HG02938 (cell line): ENCODE measurements at regions not wholly inside any gene's neighbourhood (a gene's known extent, or its start where the extent isn't known, plus 50 kb on each side); places are given as distances from the start of the nearest gene placed in this dataset.
A peak's percentile ranks its signal among the peaks of the same experiment; 100 is the strongest.
"Not testable (repeated sequence)": the region's sequence is repeated elsewhere in the genome, so short reads cannot be mapped to it uniquely, and the experiment has no call there.

Source experiments
- ATAC-seq: cut with Tn5 transposase; IDR thresholded peaks from one replicate; pipeline ENCODE4 v1.9.1; 2021; ENCODE audit warnings: mild to moderate bottlenecking, moderate library complexity; ENCODE audit not compliant: unreplicated experiment

DNA sequence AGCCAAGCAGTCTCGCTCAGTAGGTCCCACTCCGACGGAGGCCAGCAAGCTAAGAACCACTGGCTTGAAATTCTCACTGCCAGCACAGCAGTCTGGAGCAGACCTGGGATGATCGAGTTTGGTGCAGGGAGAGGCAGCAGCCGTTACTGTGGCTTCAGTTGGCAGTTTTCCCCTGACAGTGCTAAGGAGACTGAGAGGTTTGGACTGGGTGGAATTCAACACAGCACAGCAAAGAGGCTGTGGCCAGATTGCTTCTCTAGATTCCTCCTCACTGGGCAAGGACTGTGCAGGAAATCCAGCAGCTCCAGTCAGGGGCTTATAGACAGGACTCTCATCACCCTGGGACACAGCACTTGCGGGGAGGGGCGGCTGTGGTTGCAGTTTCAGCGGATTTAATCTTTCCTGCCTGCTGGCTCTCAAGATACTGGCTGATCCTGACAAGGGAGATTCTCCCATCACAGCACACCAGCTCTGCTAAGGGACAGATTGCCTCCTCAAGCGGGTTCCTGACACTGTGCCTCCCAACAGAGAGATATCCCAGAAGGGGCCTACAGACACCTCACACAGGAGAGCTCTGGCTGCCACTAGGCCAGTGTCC lies 122.1 kb downstream of the YIPF5 start:
- no peak for ATAC-seq

DNA sequence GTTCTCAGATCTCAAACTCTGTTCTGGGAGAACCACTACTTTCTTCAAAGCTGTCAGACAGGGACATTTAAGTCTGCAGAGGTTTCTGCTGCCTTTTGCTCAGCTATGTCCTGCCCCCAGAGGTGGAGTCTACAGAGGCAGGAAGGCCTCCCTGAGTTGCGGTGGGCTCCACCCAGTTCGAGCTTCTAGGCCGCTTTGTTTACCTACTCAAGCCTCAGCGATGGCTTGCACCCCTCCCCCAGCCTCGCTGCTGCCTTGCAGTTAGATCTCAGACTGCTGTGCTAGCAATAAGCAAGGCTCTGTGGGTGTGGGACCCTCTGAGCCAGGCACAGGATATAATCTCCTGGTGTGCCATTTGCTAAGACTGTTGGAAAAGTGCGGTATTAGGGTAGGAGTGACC lies 115.1 kb downstream of the YIPF5 start:
- ATAC-seq = not testable (repeated sequence)

DNA sequence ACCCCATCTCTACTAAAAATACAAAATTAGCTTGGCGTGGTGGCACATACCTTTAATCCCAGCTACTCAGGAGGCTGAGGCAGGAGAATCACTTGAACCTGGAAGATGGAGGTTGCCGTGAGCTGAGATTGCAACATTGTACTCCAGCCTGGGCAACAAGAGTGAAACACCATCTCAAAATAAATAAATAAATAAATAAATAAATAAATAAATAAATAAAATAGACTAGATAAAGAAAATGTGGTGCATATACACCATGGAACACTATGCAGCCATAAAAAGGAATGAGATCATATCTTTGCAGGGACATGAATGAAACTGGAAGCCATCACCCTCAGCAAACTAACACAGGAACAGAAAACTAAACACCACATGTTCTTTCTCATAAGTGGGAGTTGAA lies 110.4 kb downstream of the YIPF5 start:
- ATAC-seq = not testable (repeated sequence)

DNA sequence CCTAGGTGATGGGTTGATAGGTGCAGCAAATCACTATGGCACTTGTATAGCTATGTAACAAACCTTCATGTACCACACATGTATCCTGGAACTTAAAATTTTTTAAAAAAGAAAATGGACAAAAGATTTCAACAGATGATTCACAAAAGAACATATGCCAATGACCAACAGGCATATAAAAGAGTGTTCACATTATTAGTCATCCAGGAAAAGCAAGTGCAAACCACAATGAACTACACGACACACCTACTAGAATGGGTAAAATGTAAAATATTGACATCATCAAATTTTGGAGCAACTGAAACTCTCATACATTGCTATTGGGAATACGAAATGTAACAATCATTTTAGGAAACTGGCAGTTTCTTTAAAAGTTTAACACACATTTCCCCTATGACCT lies 109.9 kb downstream of the YIPF5 start:
- no peak for ATAC-seq

DNA sequence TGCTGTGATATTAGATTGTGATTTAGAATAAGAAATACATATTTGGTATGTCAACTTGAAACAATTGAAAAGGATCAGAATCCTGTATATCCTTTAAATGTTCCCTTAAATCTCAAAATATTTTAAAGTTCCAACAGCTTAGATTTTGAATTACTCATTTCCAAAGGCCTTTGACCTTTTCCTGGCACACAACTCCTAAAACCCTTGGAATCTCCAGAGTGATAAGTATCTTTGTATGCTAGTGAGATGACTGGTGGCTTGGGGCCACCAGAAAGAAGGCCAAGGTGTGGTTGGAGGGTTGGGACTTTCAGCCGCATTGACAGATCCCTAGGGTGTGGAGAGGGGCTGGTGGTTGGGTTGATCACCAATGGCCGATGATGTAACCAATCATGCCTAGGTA lies 104.7 kb downstream of the YIPF5 start:
- ATAC-seq = no peak

DNA sequence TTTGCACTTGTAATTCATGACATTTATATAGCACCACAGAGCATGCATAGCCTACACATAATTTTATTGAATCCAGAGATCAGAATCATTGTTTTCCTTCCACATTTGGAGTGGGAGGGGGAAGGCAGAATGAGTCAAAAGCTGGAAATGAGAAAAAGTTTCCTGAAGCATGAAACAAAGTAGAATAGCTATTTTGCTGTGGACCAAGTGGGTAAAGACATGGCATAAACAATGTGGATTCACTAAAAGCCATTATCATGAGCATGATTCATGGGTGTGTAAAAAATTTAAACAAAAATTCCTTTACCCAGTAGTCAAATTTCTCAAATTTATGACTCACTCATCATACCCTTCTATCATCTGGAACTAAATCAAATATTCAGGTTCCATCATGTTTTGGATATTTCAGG lies 97.9 kb downstream of the YIPF5 start:
- no peak for ATAC-seq

DNA sequence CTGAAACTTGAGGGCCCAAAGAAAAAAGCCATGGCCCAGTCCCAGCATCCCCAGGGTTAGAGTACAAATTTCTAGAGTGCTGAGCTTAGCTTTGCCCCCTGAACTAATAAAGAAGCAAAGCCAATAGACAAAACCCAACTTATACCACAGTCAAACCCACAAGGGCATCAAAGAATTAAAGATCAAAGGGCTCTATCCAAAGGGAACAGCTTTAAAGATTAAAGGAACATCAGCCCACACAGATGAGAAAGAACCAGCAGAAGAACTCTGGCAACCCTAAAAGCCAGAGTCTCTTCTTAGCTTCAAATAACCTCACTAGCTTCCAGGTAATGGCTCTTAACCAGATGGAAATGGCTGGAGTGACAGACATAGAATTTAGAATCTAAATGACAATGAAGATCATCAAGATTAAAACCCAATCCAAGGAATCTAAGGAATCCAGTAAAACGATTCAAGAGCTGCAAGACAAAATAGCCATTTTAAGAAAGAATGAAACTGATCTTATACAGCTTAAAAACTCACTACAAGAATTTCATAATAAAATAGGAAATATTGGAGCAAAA lies 93.9 kb downstream of the YIPF5 start:
- ATAC-seq = no peak

DNA sequence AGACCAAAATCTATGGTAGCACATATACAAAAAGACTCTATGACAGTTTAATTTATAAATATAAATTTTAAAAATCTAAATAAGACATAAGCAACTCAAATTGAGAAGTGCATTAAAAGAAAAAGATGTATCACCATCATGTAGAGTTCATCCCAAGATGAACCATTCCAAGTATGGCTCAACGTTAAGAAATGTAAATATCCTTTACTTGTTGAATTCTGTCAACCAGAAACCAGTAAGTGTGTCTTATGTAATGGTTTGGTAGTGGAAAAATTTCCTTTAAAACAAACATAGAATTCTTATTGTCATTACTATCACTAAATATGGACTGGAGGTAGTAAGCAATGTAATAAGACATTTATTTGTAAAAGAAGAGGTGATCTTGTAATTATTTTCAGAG lies 87.3 kb downstream of the YIPF5 start:
- ATAC-seq = no peak

DNA sequence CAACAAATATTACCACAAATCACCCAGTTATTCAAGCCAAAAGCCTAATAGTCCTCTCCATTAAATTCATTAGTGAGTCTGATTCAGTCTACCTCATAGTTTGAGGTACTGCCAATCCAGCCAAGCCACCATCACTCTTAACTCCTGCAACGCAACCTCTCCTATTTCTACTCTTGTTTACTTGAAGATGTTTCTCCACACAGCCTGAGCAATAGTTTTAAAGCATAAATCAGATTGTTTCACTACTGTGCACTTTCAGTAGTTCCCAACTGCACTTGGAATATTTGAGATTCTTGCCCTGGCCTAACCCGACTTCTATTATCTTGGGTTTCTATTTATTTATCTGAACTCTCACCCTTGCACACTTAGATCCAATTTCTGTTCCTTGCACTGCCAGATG lies 85.5 kb downstream of the YIPF5 start:
- no peak for ATAC-seq

DNA sequence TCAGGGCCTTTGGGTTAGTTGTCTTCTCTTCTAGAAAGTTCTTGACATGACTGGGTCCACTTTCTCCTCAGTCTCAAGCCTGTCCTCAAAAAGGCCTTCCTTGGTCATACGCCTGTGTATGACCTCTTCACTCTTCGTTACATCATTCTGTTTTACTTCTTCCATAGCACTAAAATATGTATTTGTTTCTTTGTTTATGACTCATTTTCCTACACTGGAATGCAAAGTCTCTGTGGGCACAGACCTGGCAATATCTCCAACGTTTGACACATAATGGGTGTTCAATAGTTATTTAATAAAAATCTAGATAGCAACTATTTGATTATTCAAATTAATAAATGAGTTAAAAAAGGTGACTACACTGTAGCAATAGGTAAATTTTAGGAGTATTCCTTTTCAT lies 85.1 kb downstream of the YIPF5 start:
- ATAC-seq = no peak

DNA sequence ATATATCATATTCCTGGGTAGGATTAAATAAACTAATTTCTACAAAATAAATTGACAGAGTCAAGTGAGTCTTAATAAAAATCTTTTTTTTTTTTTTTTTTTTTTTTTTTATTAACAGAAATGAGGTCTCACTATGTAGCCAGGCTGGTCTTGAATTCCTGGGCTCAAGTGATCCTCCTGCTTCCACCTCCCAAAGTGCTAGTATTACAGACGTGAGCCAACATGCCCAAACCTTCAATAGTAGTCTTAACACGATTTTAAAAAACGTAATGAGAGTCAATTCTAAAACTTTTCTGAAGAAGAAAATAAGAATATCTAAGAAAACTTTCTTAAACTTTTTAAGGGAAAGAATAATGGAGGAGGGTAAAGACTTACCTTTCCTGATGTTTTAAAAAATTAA lies 84.2 kb downstream of the YIPF5 start:
- no peak for ATAC-seq

DNA sequence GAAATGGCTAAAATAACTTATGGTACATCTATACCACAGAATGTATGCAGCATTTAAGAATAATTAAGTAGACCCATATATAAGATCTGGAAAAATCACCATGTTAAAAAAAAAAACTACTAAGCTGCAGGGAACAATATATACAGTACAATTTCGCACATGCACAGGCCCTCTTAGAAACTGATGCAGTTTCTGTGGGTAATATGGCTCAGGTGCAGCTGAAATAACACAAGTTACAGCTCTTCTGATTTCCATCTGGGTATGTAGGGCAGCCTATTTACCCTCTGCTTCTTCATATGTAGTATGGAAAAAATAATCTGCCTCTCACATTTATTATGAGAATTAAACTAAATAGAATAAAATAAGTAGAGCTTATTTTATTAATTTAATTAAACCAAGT lies 82.9 kb downstream of the YIPF5 start:
- no peak for ATAC-seq

DNA sequence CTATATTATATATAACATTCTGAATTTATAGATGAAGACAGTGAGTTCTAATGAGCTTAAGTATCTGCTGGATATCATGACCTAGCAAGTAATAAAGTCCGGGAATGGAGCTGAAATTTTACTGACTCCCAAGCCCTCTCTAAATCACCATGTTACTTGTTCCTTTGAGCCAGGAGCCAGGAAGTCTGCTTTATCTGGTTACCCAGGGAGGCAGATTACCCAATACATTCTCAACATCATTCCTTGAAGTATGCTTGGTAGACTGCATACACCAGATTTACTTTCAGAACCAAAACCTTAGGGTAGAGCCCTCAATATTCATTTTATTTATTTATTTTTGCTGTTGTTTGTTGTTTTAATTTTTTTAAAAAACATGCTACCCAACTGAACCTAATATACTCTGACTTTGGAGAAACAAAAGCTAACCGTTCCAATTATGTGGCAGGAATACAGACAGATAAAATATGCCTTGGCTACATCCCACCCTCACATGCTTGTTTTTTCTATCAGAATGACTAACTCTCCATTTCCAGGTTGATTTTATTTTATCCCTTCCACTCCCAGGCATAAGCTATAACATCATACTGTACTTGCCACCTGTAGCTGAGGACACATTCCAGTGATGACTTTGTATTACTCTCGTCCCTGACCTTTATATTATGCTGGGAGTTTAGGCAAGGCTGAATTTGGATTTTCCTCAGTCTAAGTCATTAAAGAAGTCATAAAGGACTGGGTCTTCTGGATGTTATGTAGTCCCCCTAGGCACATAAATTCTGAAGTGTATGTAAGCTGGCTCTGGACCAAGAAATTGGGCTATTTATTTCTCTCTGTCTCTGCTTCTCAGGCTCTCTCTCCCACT lies 82.0 kb downstream of the YIPF5 start:
- no peak for ATAC-seq

DNA sequence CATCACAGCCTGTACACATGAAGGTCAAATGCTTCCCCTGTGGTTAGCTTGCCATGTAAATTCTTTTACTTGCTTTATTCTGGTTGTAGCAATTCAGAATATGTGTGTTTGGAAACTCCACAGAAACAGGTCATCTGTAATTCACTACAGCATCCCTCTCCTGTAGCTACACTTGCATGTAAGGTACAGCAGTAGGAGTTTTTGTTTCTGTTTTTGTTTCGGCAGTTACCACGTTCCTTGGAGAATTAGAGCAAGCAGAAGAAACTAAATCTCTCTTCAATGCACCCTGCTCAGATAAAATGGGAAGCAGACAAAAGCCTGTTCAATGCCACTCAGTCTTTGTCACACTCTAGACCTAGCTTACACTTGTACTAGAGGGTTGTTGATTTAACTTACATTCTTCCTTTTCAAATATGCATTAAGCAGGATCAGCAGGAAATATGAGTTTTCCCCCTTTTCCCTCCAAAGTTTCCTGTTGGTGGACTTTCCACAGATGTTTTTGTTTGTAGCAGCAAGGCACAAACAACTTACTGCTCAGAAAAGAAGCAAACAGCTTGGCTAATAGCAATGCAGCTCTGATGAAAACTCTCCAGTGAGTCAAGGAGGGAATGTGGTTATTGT lies 80.9 kb downstream of the YIPF5 start:
- ATAC-seq = peak; percentile 77

DNA sequence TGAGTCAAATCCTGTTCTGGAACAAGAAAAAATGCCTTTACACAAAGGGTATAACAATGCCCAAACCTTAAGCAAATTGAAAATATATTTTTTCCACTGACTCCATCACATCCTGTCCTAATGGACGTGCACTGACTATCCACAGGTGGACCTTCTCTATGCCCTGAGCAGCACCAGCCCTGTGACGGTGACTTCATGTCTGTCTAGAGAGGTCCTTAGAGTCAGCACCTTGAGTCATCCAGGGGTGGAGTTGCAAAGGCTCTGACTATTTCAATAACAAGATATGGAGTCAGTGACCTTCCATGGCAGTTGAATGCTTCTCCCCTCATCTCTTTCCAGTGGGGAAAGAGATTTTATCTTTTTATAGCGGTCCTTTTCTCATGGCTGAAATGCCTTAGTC lies 78.0 kb downstream of the YIPF5 start:
- no peak for ATAC-seq

DNA sequence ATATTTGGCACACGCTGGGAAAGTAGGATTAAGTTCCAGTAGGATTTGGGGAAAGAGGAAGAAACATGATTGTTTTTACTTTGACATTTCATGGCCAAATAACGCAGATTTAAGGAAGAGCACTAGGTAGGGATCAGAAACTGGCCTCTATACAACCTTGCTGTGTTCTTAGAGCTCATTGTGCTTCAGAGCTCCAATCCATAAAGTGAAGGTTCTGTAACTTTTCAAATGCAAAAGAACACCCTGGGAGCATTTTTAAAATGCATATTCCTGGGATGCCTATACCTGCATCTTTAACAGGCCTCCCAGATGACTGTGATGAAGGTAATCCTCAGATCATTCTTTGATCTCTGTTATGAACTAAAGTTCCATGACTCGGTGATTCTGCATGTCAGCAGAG lies 77.1 kb downstream of the YIPF5 start:
- ATAC-seq = no peak

DNA sequence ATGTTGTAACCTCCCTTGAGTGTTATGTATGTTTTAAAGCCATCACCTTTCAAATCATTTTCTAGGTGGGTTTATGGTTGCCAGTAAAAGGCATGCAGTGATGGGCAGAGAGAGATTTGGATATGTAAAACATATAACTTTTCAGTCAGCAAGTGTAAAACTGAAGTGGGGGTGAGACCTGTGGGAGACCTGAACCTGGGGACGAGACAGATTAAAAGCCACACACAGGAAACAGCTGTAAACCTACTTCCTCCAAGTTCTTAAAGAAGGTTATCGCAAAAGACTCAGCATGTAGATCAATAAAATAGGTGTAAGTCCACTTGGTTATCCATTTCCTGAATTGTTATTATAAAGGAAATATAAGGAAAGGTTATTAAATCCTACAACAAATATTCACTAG lies 76.6 kb downstream of the YIPF5 start:
- ATAC-seq = no peak

DNA sequence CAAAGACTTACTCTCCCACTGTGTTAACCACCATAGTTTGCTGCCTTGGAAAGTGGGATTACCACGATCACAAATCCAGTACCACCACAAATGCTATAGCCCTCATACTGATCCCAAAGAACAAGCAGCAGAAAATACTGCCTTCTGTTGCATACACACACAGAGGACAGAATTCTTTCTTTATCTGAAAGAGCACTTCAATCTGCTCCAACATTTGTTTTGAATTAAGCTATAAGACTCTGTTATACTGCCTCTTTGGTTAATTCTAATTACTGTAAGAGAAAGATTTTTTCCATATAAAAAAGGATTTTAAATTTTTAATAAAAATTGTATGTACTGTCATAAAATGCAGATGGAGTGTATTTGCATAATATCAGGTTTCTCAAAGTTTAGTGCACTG lies 69.8 kb downstream of the YIPF5 start:
- no peak for ATAC-seq

DNA sequence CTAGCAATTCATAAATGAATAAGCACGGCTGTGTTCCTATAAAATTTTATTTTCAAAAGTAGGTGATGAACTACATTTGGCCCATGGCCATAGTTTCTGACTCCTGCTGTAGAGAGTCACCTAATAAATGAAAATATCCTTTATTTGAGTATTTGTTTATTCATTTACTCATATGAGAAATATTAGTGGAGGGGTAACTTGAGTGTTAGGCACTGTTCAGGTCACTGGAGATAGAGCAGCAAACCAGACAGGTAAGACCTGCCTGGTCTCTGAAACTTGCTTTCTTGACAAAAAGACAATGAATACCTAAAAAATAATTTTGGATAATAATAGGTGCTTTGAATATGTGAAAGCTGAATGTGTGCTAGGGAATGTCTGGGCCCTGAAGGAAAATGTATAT lies 68.8 kb downstream of the YIPF5 start:
- no peak for ATAC-seq

DNA sequence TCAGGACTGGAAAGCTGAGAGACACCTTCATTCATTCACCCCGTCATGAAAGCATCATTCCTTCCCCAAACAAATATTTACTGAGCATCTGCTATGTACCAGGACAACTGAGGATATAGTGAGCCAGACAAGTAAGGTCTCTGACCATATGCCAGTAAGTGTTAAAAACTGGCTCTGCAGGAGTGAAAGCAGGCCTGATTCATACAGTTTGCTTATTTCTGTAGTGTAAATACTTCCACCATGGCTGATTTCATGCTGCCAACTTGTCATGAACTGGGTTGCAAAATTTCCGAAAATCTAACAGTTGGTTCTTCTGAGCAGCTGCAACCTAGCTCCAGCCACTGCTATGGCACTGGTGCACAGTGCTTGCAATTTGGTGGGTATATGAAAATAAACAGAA lies 68.1 kb downstream of the YIPF5 start:
- ATAC-seq = no peak

DNA sequence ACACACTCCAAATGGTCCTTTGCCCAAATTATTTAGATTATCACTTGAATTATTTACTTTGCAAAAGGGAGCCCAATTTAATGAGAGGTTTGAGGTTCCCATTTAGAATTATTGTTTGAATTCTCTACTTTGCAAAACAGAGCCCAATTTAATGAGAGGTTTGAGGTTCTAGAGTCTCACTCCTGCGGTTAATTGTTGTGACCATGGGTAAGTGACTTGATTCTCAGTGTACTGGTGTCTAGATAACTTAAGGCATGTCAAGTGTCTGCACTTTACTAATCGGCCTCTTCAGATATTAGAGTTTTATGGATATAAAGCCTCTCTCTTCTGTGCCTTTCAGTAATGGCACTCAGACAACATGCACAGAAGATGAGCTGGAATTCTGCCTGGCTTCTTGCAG lies 67.5 kb downstream of the YIPF5 start:
- ATAC-seq = no peak
